PFSK-1 (cell line): ENCODE measurements at regions not wholly inside any gene's neighbourhood (a gene's known extent, or its start where the extent isn't known, plus 50 kb on each side); places are given as distances from the start of the nearest gene placed in this dataset.

Experiments
- FOXP2 ChIP-seq: optimal IDR thresholded peaks from 2 replicates; pipeline ENCODE3; 2011; ENCODE audit warnings: borderline replicate concordance, control low read depth, inconsistent platforms; ENCODE audit not compliant: insufficient read depth; ENCODE audit errors: extremely low read length, extremely low read depth
- POLR2AphosphoS5 ChIP-seq: IDR thresholded peaks from 2 replicates; pipeline ENCODE4 v1.6.1; 2012; ENCODE audit warnings: low read depth, mild to moderate bottlenecking, control low read depth, low read length, moderate library complexity
- SIN3A ChIP-seq: IDR thresholded peaks from 2 replicates; pipeline ENCODE4 v1.6.1; 2012; ENCODE audit warnings: mild to moderate bottlenecking, low read length, moderate library complexity, borderline replicate concordance; ENCODE audit not compliant: insufficient read depth
- TAF1 ChIP-seq: IDR thresholded peaks from 2 replicates; pipeline ENCODE4 v1.6.1; 2012; ENCODE audit warnings: low read length, control low read depth, borderline replicate concordance; ENCODE audit not compliant: insufficient read depth
- TF ChIP-seq, protein P1 (sequence below), 2 experiments: IDR thresholded peaks; 2 replicates each; pipeline versions ENCODE4 v1.6.1 to v1.8.0; 2011 to 2012; ENCODE audit warnings: low read depth in 2 of 2, low read length in 2 of 2, control low read depth in 1 of 2, inconsistent platforms in 1 of 2, mild to moderate bottlenecking in 1 of 2, moderate library complexity in 1 of 2; ENCODE audit not compliant: insufficient read depth in 1 of 2

- TF ChIP-seq, protein P1, sequence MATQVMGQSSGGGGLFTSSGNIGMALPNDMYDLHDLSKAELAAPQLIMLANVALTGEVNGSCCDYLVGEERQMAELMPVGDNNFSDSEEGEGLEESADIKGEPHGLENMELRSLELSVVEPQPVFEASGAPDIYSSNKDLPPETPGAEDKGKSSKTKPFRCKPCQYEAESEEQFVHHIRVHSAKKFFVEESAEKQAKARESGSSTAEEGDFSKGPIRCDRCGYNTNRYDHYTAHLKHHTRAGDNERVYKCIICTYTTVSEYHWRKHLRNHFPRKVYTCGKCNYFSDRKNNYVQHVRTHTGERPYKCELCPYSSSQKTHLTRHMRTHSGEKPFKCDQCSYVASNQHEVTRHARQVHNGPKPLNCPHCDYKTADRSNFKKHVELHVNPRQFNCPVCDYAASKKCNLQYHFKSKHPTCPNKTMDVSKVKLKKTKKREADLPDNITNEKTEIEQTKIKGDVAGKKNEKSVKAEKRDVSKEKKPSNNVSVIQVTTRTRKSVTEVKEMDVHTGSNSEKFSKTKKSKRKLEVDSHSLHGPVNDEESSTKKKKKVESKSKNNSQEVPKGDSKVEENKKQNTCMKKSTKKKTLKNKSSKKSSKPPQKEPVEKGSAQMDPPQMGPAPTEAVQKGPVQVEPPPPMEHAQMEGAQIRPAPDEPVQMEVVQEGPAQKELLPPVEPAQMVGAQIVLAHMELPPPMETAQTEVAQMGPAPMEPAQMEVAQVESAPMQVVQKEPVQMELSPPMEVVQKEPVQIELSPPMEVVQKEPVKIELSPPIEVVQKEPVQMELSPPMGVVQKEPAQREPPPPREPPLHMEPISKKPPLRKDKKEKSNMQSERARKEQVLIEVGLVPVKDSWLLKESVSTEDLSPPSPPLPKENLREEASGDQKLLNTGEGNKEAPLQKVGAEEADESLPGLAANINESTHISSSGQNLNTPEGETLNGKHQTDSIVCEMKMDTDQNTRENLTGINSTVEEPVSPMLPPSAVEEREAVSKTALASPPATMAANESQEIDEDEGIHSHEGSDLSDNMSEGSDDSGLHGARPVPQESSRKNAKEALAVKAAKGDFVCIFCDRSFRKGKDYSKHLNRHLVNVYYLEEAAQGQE (IDR thresholded peaks at IDR 0.05; ENCODE audit: insufficient read depth in 1 of 2, low read depth in 2 of 2, low read length in 2 of 2), result no peak
- TF ChIP-seq POLR2AphosphoS5 (no peak), SIN3A (no peak), TAF1 (no peak)
Observed at GRCh38 chr5:74549384-74549783, 91.1 kb downstream of the ENC1 start.

- TF ChIP-seq, protein P1 (IDR thresholded peaks at IDR 0.05; ENCODE audit: insufficient read depth in 1 of 2, low read depth in 2 of 2, low read length in 2 of 2), result no peak
- TF ChIP-seq POLR2AphosphoS5 (no peak), SIN3A (no peak), TAF1 (no peak), FOXP2 (no peak)
Observed at GRCh38 chr5:74546796-74547195, 93.7 kb downstream of the ENC1 start.

DNA sequence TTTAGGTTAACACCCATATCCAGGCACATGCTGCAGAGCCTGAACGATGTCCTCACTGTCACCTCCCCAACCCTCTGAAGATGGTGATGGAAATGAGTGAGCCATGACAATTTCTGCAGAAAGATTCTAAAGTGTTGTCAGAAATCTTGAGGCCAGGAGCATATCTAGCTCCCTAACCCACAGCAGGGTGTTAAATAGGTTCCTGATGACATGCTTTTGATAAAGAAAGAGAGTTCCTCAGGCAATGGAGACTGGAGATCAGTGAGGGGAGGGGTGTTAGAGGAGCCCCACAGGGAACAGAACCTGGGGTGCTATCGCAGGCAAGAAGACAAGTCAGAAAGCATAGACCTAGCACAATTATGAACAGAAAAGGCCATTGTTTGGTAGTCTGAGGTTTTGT, 95.7 kb downstream of the ENC1 start:
- TF ChIP-seq, protein P1 (IDR thresholded peaks at IDR 0.05; ENCODE audit: insufficient read depth in 1 of 2, low read depth in 2 of 2, low read length in 2 of 2), result no peak
- TF ChIP-seq SIN3A (no peak), FOXP2 (no peak), TAF1 (no peak), POLR2AphosphoS5 (no peak)

DNA sequence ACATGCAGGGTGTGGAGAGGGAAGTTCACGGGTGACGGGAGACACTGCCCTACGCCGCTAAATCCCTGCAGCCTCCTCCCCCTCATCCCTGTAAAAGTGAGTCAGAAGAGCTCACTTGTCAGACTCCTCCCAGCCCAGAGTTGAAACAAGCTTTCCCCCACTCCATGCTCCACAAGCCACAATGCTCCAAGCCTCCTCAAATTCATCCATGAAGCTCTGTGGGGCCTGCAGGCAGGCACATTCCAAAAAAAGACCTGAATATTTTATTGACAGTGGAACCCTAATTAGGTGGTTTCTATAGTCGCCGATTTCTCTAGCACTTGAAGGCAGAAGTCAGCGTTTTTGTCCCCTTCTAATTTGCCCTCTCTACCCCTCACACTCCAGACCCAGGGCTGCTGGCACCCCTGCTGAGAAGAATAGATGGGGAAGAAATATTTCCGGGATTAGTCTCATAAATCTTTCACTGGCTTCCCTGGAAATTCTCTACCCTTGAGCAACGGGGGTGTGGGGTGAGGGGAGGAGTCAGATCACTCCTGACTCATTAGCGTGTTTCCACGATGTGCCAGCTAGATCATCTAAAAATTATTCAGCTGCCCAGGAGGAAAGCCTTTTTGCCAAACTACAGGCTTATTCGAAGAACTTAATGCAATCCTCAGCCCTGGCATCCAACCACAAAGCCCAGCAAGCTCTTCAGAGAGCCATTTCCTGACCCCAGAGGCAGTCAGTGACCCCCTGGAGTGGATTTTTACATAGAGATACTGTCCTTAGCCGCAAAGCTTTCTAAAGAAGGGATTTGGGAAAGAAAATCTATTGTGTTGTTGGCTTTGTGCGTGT, 97.1 kb downstream of the ENC1 start:
- TF ChIP-seq, protein P1 (IDR thresholded peaks at IDR 0.05; ENCODE audit: insufficient read depth in 1 of 2, low read depth in 2 of 2, low read length in 2 of 2), result no peak
- TF ChIP-seq SIN3A, result no peak
- no peak for TF ChIP-seq POLR2AphosphoS5
- no peak for TF ChIP-seq TAF1
- TF ChIP-seq FOXP2, result no peak
